Brain microvascular endothelial cell (primary cell): ENCODE measurements at regions not wholly inside any gene's neighbourhood (a gene's known extent, or its start where the extent isn't known, plus 50 kb on each side); places are given as distances from the start of the nearest gene placed in this dataset.
"Not testable (repeated sequence)": the region's sequence is repeated elsewhere in the genome, so short reads cannot be mapped to it uniquely, and the experiment has no call there.

Experiments used
- DNase-seq: peaks from one replicate; pipeline ENCODE4 v3.0.0-alpha.2; 2020
- H3K27ac ChIP-seq: fragments of 250-450 bp; sonication (Bioruptor Pico); 2 replicates; pipeline ENCODE4 v1.5.1; 2020; ENCODE audit warnings: mild to moderate bottlenecking, moderate library complexity
- H3K27me3 ChIP-seq: fragments of 250-450 bp; sonication (Bioruptor Pico); replicated peaks from 2 replicates; pipeline ENCODE4 v1.5.1; 2020; ENCODE audit warnings: mild to moderate bottlenecking
- H3K36me3 ChIP-seq: fragments of 250-450 bp; sonication (Bioruptor Pico); replicated peaks from 2 replicates; pipeline ENCODE4 v1.5.1; 2020; ENCODE audit warnings: mild to moderate bottlenecking
- H3K4me3 ChIP-seq: 2 replicates; pipeline ENCODE4 v1.5.1; 2011; ENCODE audit warnings: low read depth, mild to moderate bottlenecking, control low read depth, low read length, moderate library complexity
- CTCF ChIP-seq: IDR thresholded peaks from 2 replicates; pipeline ENCODE4 v1.5.1; 2011; ENCODE audit warnings: low read depth, mild to moderate bottlenecking, moderate library complexity, low read length, control low read depth, inconsistent platforms; ENCODE audit errors: missing control alignments
- in situ Hi-C: cut with HindIII; loops from 2 replicates; pipeline ENCODE4 v1.10.0; 2017; ENCODE audit warnings: low sequenced_read_pairs, low pct_ligation_motif_present

GRCh38 chr2:106339609-106340008 lies 128.6 kb downstream of the RGPD3 start:
- Histone ChIP-seq H3K36me3 (no peaks in the 10 kb centered on the region), H3K27me3 (no peaks in the 10 kb centered on the region), H3K27ac (no peak overlapping the region), H3K4me3 (no peak overlapping the region)
- DNase-seq = no peak
- in situ Hi-C loops = no loop called here
- no peak for TF ChIP-seq CTCF

GRCh38 chr2:106339132-106339531 lies 129.1 kb downstream of the RGPD3 start:
- TF ChIP-seq CTCF = no peak
- in situ Hi-C loops = no loop called here
- no peaks in the 10 kb centered on the region for H3K27me3 ChIP-seq
- H3K4me3 ChIP-seq = no peak overlapping the region
- no peak overlapping the region for H3K27ac ChIP-seq
- H3K36me3 ChIP-seq = no peaks in the 10 kb centered on the region
- DNase-seq = no peak

GRCh38 chr2:106338043-106338442 lies 130.2 kb downstream of the RGPD3 start:
- Histone ChIP-seq H3K27ac (no peak overlapping the region), H3K36me3 (no peaks in the 10 kb centered on the region), H3K27me3 (no peaks in the 10 kb centered on the region), H3K4me3 (no peak overlapping the region)
- no peak for DNase-seq
- no peak for TF ChIP-seq CTCF
- in situ Hi-C loops = no loop called here

GRCh38 chr2:106336737-106337136 lies 131.5 kb downstream of the RGPD3 start:
- in situ Hi-C loops = no loop called here
- Histone ChIP-seq H3K27ac (no peak overlapping the region), H3K27me3 (no peaks in the 10 kb centered on the region), H3K36me3 (no peaks in the 10 kb centered on the region), H3K4me3 (no peak overlapping the region)
- no peak for DNase-seq
- no peak for TF ChIP-seq CTCF

GRCh38 chr2:106336108-106336507 lies 132.1 kb downstream of the RGPD3 start:
- DNase-seq = no peak
- Histone ChIP-seq H3K27ac (no peak overlapping the region), H3K36me3 (no peaks in the 10 kb centered on the region), H3K27me3 (no peaks in the 10 kb centered on the region), H3K4me3 (no peak overlapping the region)
- in situ Hi-C loops = no loop called here
- no peak for TF ChIP-seq CTCF

- Histone ChIP-seq H3K27ac (no peak overlapping the region), H3K36me3 (no peaks in the 10 kb centered on the region), H3K4me3 (no peak overlapping the region), H3K27me3 (no peaks in the 10 kb centered on the region)
- TF ChIP-seq CTCF = no peak
- no peak for DNase-seq
- in situ Hi-C loops = no loop called here
These were observed 133.4 kb downstream of the RGPD3 start for GRCh38 chr2:106334802-106335201.

GRCh38 chr2:106333253-106333873 lies 134.8 kb downstream of the RGPD3 start:
- H3K27ac ChIP-seq, H3K27me3 ChIP-seq, DNase-seq, in situ Hi-C loops, H3K4me3 ChIP-seq, H3K36me3 ChIP-seq: not testable (repeated sequence)
